ENCODE measurements at regions not wholly inside any gene's neighbourhood (a gene's known extent, or its start where the extent isn't known, plus 50 kb on each side); places are given as distances from the start of the nearest gene placed in this dataset.

DNA sequence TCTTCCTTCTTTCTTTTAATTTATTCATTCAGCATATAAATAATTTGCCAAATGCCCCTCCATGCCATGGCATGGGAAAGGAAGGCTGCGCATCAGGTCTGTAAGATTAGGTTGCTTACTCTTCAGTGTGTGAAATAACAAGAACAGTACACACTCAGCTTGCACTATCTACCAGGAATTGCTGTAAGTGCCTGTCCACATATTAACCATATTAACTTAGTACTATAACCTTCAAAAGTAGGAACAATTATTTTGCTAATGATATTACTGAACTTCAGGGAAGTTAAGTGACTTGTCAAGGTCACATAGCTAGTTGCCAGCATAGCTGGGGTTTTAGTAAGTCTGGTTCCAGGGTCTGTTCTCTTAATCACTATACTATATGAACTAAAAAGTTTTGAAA is 89.2 kb upstream of the PMFBP1 start:
- TF ChIP-seq CTCF (IDR thresholded peaks at IDR 0.05; ENCODE audit: low read length), result no peak
- no peak for TF ChIP-seq EZH2 (IDR thresholded peaks at IDR 0.05; ENCODE audit: borderline replicate concordance, low read length)

All from OCI-LY1 (cell line).